GM18499 (cell line): ENCODE measurements at regions not wholly inside any gene's neighbourhood (a gene's known extent, or its start where the extent isn't known, plus 50 kb on each side); places are given as distances from the start of the nearest gene placed in this dataset.
"Not testable (repeated sequence)": the region's sequence is repeated elsewhere in the genome, so short reads cannot be mapped to it uniquely, and the experiment has no call there.

Experiments
- ATAC-seq: cut with Tn5 transposase; IDR thresholded peaks from one replicate; pipeline ENCODE4 v1.9.1; 2021; ENCODE audit warnings: moderate number of reproducible peaks; ENCODE audit not compliant: insufficient read depth, unreplicated experiment

DNA sequence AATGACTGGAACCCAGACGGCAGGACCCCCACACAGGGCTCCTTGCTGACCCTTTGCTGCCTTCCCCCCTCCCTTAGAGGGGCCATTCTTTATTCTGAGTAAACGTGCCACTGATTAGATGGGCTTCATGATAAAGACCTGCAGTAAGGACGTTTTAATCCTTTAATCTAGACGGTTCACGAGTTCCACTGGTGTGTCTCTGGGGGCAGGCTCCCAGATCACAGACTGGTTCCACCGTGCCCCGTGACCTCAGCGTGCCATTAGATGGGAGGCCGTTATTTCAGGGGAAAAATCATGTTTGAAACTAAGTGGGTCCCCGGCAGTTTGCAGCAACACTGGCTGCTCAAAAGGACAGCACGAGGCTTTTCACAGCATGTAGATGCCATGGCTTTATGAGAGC, 246.9 kb upstream of the PLGLB2 start:
- not testable (repeated sequence) for ATAC-seq

DNA sequence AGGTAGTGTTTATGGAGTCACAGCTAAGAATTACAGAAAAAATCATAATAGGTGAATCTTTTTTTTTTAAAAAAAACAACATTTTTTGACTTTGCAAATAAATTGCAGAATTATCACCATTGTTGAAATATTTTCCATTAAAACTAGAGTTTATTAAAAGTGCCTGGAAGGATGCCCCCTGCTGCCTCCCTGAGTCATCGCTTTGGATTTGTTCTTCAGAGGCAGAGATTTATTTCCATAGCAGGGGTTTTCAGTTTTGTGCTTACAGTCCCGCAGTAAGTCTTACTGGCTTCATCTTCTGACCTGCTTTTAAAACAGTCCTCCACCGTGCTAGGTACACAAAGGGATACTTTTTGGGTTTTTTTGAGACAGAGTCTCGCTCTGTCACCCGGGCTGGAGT, 244.9 kb upstream of the PLGLB2 start:
- not testable (repeated sequence) for ATAC-seq

DNA sequence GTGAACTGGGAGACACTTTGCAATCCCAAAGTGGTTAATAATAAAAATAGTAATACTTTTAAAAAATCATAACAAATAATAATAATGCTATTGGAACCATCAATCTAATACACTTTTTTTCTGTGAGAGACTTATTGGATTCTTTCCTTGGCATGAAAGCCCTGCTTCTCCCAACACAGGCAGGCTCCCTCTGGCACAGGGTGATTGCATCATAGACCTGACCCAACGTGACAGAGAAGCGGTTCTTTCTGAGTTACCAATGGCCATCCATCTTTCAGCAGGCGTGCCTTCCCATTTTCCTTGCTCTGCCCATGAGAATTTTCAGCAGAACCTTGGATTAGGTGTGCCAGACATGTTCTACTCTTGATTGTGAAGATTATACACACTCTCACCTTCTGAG, 242.6 kb upstream of the PLGLB2 start:
- ATAC-seq, result not testable (repeated sequence)

DNA sequence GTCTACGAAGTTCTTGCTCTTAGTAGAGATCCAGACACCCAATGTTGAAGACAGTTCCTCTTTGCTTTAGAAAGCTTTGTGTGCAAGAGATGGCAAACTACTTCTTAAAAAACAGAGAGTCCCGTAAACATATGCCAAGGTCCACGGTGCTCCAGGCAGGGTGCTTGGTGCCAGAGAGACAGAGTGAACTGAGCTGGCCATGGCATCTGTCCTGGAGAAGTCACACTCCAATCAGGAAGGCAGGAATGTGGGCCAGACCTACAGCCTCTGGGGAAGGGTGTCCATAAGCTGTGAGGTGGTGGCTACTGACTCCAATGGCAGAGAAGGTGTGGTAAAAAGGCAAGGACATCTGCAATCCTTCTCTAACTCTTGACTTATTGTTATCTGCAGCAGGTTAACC, 242.0 kb upstream of the PLGLB2 start:
- ATAC-seq, result not testable (repeated sequence)

DNA sequence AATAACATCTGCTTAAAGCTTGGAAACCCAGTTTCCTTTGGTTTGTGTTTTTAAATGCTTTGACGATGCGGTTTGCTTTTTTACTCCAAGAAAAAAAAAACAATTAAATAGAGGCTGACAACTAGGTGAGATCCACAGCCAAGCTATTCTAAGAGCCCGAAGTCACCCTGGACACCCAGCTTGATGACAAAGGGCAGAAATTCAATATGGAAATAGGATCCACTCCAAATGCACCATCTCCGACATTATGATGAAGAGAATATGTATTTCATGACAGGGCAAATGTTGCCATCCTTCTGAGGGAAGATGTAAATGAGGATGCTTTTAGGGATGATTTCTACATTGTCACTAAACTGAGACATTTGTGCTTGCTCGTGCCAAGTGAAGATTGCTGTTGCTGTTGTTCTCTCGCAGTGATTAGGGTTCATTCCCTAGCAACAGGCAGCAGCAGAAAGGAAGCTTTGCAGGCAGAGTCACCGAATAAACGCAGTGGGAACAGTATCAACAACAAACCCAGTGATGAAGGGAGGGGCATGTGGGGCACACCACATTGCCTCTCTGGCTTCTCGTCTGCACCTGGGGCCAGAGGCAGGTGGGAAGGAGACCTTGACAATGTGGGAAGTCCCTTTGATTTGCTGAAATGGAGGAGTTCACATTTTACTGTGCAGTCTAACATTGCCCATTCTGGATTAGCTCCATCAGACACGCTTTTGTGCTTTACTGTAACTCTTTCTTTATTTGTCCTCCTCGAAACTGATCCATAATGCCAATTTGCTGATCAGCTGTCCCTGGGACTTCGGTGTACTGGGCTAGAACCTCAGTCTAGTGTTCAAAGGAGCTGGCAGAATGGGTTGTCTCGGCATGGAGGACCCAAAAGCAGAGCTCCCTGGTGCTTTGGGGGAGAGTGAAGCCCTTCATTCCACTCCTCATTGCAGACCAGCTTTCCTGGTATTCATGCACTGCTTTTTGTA, 240.2 kb upstream of the PLGLB2 start:
- ATAC-seq, result not testable (repeated sequence)

DNA sequence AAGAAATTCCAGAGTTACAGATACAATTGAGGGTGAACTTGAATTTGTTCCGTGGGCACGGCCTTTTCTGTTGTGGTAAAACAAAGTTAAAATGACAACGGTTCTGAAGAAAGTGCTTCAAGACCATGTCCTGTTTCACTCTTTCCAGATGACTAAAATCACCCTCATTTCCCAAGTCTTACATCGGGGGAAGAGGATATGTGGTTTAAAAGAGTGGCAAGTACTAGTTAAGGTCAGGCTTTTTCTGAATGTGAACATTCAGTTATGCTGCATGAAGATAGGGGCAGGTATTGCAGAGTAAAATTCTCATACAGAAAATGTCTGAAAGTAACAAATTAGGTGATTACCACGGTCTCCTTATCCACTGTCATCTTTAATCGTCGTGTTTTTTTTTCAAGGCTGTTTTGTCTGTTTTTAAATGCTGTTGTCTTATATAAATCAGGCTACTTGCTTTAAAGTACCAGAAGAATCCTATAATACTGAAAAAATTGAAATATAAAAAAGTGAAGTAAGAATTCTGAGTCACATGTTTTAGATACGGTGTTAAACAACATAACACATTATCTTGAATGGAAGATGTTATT, 236.6 kb upstream of the PLGLB2 start:
- ATAC-seq, result not testable (repeated sequence)

DNA sequence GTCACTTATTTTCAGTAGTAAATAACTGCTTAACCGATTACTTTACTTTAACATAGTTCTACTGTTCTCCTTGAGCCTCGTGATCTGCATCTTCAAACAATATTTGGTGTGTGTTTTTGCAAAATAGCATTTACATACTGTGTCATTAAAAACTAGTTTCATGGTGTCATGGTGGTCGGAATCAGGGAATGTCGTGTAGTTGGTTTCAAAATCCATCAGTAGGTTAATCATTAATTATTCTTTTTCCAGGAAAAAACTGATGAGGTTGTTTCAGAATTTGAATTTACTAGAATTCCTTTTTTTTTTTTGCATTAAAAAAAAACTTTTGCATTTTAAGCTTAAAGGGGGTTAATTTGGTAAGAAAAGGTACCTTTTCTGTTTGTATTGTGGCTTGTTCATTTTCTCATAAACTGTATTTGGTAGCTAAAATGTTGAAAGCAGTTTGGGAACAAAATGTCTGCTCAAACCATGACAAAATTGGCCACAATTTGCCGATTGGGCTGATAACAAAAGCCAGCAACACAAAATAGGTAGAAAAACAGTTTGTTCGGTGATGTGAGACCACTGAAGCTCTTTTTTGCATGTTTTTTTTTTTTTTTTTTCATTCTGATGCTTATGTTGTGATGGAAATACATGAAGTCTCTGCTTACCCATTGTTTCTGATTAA, 234.9 kb upstream of the PLGLB2 start:
- not testable (repeated sequence) for ATAC-seq

DNA sequence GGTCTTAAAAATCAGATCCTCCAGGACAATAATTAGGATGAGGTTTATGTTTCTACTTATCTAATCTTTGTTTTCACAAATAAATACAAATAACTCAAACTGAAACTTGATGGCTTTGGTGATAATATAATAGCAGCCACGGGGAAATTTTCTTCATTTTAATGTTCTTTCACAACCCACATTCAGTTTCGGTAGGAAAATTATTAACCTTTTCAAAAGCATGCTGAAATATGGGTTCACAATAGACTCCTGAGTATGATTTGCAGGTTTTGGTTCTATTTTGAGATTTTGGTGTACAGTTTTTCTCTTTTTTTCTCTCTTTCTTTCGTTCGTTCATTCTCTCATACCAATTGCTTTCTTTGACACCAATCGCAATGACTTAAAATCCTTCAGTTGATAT, 233.9 kb upstream of the PLGLB2 start:
- ATAC-seq, result peak; percentile 50

DNA sequence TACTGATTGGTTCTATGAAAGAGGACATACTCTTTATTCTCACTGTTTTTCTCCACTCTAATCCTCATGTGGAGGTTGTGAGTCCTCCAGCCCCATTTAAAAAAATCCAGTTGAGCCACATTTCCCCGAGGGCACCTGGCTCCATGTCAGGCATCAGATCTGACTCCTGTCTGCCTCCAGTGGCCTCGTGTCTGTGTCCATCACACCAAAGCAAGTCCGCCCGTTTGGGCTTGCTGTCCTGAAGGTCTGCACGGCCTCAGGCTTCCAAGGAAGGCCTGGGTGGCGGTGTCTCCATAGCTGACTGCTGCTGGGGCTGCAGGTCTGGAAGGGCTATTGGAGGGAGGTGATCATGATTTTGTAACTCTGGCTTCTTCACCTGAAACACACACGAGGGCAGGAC, 233.4 kb upstream of the PLGLB2 start:
- ATAC-seq, result not testable (repeated sequence)

DNA sequence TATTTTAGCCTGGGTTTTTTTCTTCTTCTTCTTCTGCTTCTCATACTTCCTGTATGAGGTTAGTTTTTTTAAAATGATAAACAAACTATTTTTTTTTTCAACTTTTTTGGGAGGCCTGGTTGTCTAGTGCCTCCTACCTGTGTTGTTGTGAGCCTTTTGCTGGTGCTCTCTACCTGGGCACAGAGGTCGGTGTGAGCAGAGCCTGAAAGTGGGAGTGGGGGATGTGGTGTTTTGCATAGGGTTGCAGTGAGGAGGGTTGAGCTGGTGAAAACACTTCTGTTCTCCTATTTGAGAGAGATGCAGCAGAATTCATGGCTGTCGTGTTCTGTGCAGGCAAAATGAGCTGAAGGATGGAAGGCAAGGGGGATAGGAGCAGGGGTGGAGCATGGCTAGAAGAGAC, 232.7 kb upstream of the PLGLB2 start:
- not testable (repeated sequence) for ATAC-seq

DNA sequence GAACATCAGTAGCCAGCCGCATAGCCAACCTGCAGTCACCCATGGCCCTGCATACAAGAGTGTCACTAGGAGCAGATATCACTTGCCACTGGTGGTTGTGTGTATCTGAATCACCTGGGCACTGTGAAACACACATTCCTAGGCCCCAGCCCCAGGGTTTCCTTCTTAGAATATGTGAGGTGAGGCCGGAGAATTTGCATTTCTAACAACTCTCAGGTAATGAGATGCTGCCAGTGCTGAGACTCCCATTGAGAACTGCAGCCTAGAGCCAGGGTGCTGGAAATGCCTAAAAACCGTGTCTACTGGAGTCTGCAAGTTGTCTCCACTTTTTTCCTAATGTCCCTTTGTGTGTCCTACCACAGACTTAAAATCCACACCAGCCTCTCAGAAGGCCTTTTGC, 232.0 kb upstream of the PLGLB2 start:
- not testable (repeated sequence) for ATAC-seq

DNA sequence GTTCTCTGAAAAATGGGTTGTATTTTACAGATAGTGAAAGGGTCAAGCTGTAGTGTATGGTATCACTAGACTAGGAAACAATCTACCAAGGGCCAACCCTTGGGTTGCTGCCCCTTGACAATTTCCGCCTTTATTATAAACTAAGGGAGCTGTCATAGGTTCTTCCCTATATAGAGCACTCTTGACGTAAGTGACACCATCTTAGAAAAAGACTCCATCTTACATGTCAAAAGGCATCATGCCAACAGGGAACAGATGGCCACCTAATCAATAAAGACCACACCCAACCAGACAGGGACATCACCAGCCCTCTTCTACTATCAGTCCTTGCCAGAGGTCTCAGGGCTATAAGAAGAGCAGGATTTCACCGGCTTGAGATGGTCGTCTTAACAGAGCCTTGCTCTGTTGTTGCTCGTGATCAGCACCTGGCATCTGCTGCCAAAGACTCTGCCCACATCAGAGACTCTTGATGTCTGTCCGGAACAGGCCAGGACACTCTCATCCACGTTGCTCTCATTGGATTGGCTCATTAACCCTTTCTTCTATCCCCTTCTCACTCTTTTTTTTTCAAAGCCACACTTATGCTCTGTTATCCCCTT, 231.4 kb upstream of the PLGLB2 start:
- not testable (repeated sequence) for ATAC-seq

DNA sequence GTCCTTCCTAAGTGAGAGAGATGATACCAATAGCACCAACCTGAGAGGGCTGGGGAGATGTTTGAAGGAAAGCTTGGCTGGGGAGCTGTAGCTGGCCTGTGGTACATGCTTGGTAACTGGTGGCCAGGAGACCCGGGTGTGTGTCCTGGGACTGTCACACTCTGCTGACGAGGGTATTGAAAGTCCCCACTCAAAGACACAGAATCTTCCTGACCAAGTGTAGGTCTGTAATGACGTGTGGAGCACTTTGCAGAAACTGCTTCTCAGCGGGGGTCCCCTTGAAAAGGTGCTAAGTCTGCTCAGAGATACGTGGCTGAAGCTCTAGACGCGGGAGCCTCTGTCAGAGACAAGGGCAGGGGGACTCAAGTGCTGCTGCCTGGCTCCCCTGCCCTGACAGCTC, 230.4 kb upstream of the PLGLB2 start:
- not testable (repeated sequence) for ATAC-seq

DNA sequence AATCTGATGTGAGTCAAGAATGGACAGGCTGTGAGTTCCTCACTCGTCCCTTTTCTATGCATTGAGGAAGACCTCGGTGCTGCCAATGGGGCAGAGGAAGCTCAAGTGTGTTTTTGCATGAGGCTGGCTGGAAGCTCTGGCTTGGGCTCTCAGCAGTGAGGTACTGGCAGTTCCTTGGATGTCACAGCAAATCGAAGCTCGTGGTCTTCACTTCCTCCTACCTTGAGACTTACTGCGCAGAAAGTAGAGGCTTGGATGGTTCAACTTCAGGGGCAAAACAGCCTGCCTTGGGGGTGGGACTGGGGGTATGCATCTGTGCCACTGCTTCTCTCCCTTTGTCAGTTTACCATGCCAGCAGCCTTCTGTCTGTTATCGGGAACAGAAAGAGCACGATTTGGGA, 229.8 kb upstream of the PLGLB2 start:
- not testable (repeated sequence) for ATAC-seq

DNA sequence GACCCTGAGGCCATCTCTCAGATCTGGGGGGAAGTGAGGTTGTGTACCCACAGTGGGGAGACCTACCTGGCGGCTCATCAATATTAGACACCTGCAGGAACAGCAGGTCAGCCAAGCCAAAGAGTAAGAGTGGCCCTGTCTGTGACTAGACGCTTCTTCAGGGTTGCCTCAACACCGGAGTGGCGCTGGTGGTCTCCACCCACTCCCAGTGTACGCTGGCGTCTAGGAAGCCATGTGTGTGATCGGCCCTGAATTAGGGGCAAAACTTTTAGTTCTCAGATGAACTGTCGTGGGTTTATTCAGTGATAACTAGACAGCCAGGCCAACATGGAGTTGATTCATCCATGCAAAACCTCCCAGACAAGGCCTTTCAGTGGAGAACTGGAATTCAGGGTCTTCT, 229.3 kb upstream of the PLGLB2 start:
- ATAC-seq, result not testable (repeated sequence)

DNA sequence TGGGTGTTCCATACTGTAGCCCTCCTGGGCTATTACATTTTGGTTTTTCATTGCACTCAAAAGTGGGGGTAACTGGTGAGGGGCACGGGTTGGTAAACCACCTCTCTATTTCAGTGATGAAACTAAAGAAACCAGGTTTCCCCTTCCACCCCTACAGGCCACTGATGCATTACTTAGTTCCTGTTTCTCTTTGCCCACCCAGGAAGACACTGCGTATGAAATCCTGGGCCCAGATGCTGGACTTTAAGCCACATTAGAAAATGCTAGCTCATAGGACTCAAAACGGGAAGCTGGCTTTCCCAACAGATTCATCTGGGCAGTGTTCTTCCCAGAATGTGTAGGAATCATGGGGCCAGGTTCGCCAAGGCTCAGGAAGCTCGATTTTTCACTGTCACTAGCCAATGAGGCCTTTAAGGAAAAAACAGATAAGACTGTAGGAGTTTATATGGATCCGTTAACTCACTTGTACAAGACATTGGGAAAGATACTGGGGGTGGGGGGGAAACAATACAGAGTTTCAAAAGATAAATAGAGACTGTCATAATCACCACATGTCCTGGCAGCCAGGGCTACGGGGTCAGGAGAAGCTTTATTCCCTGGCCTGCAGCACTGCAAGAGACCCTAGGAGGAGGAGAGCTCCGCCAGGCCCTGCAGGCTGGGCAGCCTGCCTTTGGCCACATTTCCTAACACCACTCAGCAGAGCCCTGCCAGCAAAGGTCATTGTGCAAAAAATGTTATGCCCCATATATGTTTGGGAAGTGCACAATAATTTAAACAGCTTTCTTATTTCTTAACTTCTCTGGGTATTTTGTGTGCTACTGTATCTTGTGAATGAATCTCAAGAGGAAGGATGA, 228.5 kb upstream of the PLGLB2 start:
- not testable (repeated sequence) for ATAC-seq

DNA sequence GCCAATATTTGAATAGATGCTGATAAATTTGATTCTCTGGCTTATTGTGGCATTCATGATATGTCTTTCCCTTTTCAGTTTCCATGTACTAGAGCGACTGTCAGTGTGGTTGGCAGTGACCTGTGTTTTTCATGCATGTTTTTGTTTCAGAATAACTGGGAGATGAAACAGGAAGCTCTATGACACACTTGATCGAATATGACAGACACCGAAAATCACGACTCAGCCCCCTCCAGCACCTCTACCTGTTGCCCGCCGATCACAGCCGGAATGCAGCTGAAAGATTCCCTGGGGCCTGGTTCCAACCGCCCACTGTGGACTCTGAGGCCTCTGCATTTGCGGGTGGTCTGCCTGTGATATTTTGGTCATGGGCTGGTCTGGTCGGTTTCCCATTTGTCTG, 226.8 kb upstream of the PLGLB2 start:
- ATAC-seq, result peak; percentile 40

DNA sequence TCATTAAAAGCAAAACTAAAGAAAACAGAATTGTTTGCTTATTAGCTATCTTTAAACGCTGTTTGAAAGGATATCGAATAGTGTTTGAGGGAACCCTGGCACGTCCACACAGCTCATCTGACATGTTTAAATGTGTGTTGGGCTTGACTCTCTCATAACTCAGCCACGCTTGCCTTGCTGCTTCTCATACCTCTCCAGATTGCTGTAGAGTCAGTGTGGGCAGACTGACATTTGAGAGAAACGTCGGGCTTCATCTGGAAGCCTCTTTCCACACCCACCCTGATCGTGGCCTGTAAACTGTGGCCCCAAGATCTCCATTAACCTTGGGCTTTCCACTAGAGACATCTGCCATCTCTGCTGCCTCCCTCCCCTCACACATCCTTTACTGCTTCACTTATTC, 226.4 kb upstream of the PLGLB2 start:
- not testable (repeated sequence) for ATAC-seq

DNA sequence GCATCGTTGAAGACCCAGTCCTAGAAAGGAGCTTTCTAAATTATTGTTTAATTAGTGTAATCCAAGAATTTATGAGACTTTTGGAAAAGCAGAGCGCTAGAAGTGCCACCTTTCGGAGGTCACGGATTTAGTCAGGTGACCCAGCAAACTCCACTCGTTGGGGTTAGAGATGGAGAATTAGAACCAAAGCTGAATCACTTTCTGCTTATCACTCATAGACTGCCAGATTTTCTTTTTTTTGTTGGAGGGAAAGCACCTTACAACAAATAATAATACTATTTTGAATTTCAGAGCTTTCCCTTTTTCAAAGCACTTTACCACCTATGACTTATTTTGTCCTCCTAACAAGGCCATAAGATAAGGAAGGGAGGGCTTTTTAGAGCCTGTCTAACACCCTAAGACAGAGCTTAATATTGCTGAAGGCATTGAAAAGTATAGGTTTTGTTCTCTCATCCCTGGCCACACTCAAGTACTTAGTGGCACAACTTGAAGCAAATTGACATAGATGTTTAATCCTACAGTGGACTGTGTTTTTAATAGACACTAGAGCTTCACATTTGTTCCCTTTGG, 223.2 kb upstream of the PLGLB2 start:
- not testable (repeated sequence) for ATAC-seq
